GM12878 (cell line): ENCODE measurements at regions not wholly inside any gene's neighbourhood (a gene's known extent, or its start where the extent isn't known, plus 50 kb on each side); places are given as distances from the start of the nearest gene placed in this dataset.

Source experiments
- CUX1 ChIP-seq: IDR thresholded peaks from 2 replicates; pipeline ENCODE4 v1.6.1; 2012; ENCODE audit warnings: improper control_type of control experiment, low read depth, low read length; ENCODE audit not compliant: insufficient replicate concordance
- NRF1 ChIP-seq: conservative IDR thresholded peaks from 2 replicates; pipeline ENCODE4 v1.6.1; 2011; ENCODE audit warnings: mild to moderate bottlenecking, low read depth, low read length, improper control_type of control experiment
- YY1 ChIP-seq: IDR thresholded peaks from 2 replicates; pipeline ENCODE4 v1.6.1; 2011; ENCODE audit warnings: low read depth, mild to moderate bottlenecking, low read length
- ZBTB4 ChIP-seq: fragments of 450-650 bp; formaldehyde crosslinking; IDR thresholded peaks from 2 replicates; pipeline ENCODE4 v1.4.0; 2022; ENCODE audit warnings: mild to moderate bottlenecking, moderate library complexity
- TF ChIP-seq, protein P1 (sequence below): fragments of 450-650 bp; IDR thresholded peaks from 2 replicates; pipeline ENCODE4 v1.6.1; 2016; ENCODE audit warnings: mild to moderate bottlenecking

GRCh38 chr2:5766561-5766960 lies 74.4 kb downstream of the SOX11 start (continued):
- TF ChIP-seq ZBTB4 (CRISPR knock-in tag) (no peak), YY1 (no peak), CUX1 (no peak), NRF1 (no peak)
- TF ChIP-seq, protein P1, sequence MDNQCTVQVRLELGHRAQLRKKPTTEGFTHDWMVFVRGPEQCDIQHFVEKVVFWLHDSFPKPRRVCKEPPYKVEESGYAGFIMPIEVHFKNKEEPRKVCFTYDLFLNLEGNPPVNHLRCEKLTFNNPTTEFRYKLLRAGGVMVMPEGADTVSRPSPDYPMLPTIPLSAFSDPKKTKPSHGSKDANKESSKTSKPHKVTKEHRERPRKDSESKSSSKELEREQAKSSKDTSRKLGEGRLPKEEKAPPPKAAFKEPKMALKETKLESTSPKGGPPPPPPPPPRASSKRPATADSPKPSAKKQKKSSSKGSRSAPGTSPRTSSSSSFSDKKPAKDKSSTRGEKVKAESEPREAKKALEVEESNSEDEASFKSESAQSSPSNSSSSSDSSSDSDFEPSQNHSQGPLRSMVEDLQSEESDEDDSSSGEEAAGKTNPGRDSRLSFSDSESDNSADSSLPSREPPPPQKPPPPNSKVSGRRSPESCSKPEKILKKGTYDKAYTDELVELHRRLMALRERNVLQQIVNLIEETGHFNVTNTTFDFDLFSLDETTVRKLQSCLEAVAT, result no peak
